ENCODE measurements at regions not wholly inside any gene's neighbourhood (a gene's known extent, or its start where the extent isn't known, plus 50 kb on each side); places are given as distances from the start of the nearest gene placed in this dataset.

GRCh38 chr5:155353231-155353630, 339.7 kb downstream of the KIF4B start:
- Mint-ChIP-seq H3K4me3 (ENCODE audit: unreplicated experiment) (no peak overlapping the region), H3K36me3 (ENCODE audit: unreplicated experiment) (peaks cover 5% of the 10 kb centered on the region), H3K27ac (ENCODE audit: unreplicated experiment) (no peak overlapping the region), H3K4me1 (ENCODE audit: low read depth, unreplicated experiment) (no peaks in the 10 kb centered on the region), H3K9me3 (ENCODE audit: unreplicated experiment) (peaks cover 4% of the 10 kb centered on the region), H3K27me3 (ENCODE audit: unreplicated experiment) (peaks cover 2% of the 10 kb centered on the region)
- no peak for DNase-seq
- no peak for TF ChIP-seq CTCF (IDR thresholded peaks at IDR 0.05; ENCODE audit: partially characterized antibody, unreplicated experiment)

- Mint-ChIP-seq H3K27ac (ENCODE audit: unreplicated experiment) (no peak overlapping the region), H3K4me3 (ENCODE audit: unreplicated experiment) (no peak overlapping the region), H3K27me3 (ENCODE audit: unreplicated experiment) (no peaks in the 10 kb centered on the region), H3K9me3 (ENCODE audit: unreplicated experiment) (no peaks in the 10 kb centered on the region), H3K4me1 (ENCODE audit: low read depth, unreplicated experiment) (no peaks in the 10 kb centered on the region), H3K36me3 (ENCODE audit: unreplicated experiment) (no peaks in the 10 kb centered on the region)
- TF ChIP-seq CTCF (IDR thresholded peaks at IDR 0.05; ENCODE audit: partially characterized antibody, unreplicated experiment), result no peak
- DNase-seq, result no peak
Observed at GRCh38 chr5:155366096-155366495, 352.5 kb downstream of the KIF4B start.

- Mint-ChIP-seq H3K4me3 (ENCODE audit: unreplicated experiment) (no peak overlapping the region), H3K36me3 (ENCODE audit: unreplicated experiment) (no peaks in the 10 kb centered on the region), H3K4me1 (ENCODE audit: low read depth, unreplicated experiment) (no peaks in the 10 kb centered on the region), H3K27ac (ENCODE audit: unreplicated experiment) (no peak overlapping the region), H3K9me3 (ENCODE audit: unreplicated experiment) (no peaks in the 10 kb centered on the region), H3K27me3 (ENCODE audit: unreplicated experiment) (no peaks in the 10 kb centered on the region)
- no peak for TF ChIP-seq CTCF (IDR thresholded peaks at IDR 0.05; ENCODE audit: partially characterized antibody, unreplicated experiment)
- DNase-seq, result no peak
Observed at GRCh38 chr5:155367841-155368240, 354.3 kb downstream of the KIF4B start.

GRCh38 chr5:155368490-155368889, 354.9 kb downstream of the KIF4B start:
- Mint-ChIP-seq H3K4me3 (ENCODE audit: unreplicated experiment) (no peak overlapping the region), H3K27ac (ENCODE audit: unreplicated experiment) (no peak overlapping the region), H3K36me3 (ENCODE audit: unreplicated experiment) (no peaks in the 10 kb centered on the region), H3K9me3 (ENCODE audit: unreplicated experiment) (no peaks in the 10 kb centered on the region), H3K27me3 (ENCODE audit: unreplicated experiment) (no peaks in the 10 kb centered on the region), H3K4me1 (ENCODE audit: low read depth, unreplicated experiment) (no peaks in the 10 kb centered on the region)
- TF ChIP-seq CTCF (IDR thresholded peaks at IDR 0.05; ENCODE audit: partially characterized antibody, unreplicated experiment), result no peak
- DNase-seq, result no peak

- Mint-ChIP-seq H3K36me3 (ENCODE audit: unreplicated experiment) (no peaks in the 10 kb centered on the region), H3K27me3 (ENCODE audit: unreplicated experiment) (no peaks in the 10 kb centered on the region), H3K4me3 (ENCODE audit: unreplicated experiment) (no peak overlapping the region), H3K9me3 (ENCODE audit: unreplicated experiment) (peaks cover 1% of the 10 kb centered on the region), H3K27ac (ENCODE audit: unreplicated experiment) (no peak overlapping the region), H3K4me1 (ENCODE audit: low read depth, unreplicated experiment) (no peaks in the 10 kb centered on the region)
- no peak for TF ChIP-seq CTCF (IDR thresholded peaks at IDR 0.05; ENCODE audit: partially characterized antibody, unreplicated experiment)
- no peak for DNase-seq
Observed at GRCh38 chr5:155380480-155380879, 366.9 kb downstream of the KIF4B start.
